Left colon (tissue), 2 donors: ENCODE measurements at regions not wholly inside any gene's neighbourhood (a gene's known extent, or its start where the extent isn't known, plus 50 kb on each side); places are given as distances from the start of the nearest gene placed in this dataset.
"Not testable (repeated sequence)": the region's sequence is repeated elsewhere in the genome, so short reads cannot be mapped to it uniquely, and the experiment has no call there.

Source experiments
- ATAC-seq: fragments of 200-7000 bp; cut with Tn5 transposase; one replicate; pipeline ENCODE4 v1.9.1; 2020; ENCODE audit warnings: mild to moderate bottlenecking, moderate library complexity
- DNase-seq, 2 donors: peaks; one replicate each; pipeline ENCODE4 v3.0.0-alpha.2; 2020
- intact Hi-C, 2 donors: fragments of 100-400 bp; cut with DNase I in 1 of 2; cut with micrococcal nuclease in 1 of 2; formaldehyde crosslinking; loops; one replicate each; pipeline versions ENCODE4 v1.11.2 to v1.14.0; 2022; cut with DNase I, micrococcal nuclease
- donor health status: DM: no; HTN: no; CAD: no.
- donor health status: DM: yes; HTN: yes; CAD: no.

- intact Hi-C loops, result no loop called here
- ATAC-seq (no peak), DNase-seq (no peak)
These were observed 60.2 kb upstream of the LRRC4C start for GRCh38 chr11:41519696-41520095.

- intact Hi-C loops, result no loop called here
- DNase-seq, result no peak
These were observed 62.9 kb upstream of the LRRC4C start for GRCh38 chr11:41522391-41522790.

GRCh38 chr11:41522899-41523672 is 63.6 kb upstream of the LRRC4C start:
- DNase-seq (no peak), ATAC-seq (no peak)
- intact Hi-C loops, result no loop called here

More at GRCh38 chr11:41522391-41522790, 62.9 kb upstream of the LRRC4C start:
- ATAC-seq, result no peak

- DNase-seq (no peak), ATAC-seq (no peak)
- intact Hi-C loops, result no loop called here
These were observed 68.1 kb upstream of the LRRC4C start for GRCh38 chr11:41527530-41527929.

GRCh38 chr11:41532413-41532812 is 73.0 kb upstream of the LRRC4C start:
- DNase-seq, result no peak
- intact Hi-C loops, result no loop called here
- ATAC-seq, result no peak

GRCh38 chr11:41533761-41534160 is 74.3 kb upstream of the LRRC4C start:
- DNase-seq (no peak), ATAC-seq (no peak)
- intact Hi-C loops, result no loop called here

GRCh38 chr11:41534391-41534790 is 74.9 kb upstream of the LRRC4C start:
- ATAC-seq (no peak), DNase-seq (no peak)
- intact Hi-C loops, result no loop called here

GRCh38 chr11:41534861-41535260 is 75.4 kb upstream of the LRRC4C start:
- ATAC-seq (no peak), DNase-seq (no peak)

GRCh38 chr11:41536021-41536568 is 76.6 kb upstream of the LRRC4C start:
- ATAC-seq, result no peak
- intact Hi-C loops, result no loop called here

More at GRCh38 chr11:41534861-41535260, 75.4 kb upstream of the LRRC4C start:
- intact Hi-C loops, result no loop called here

GRCh38 chr11:41544902-41545301 is 85.5 kb upstream of the LRRC4C start:
- DNase-seq, ATAC-seq, intact Hi-C loops: not testable (repeated sequence)

More at GRCh38 chr11:41536021-41536568, 76.6 kb upstream of the LRRC4C start:
- DNase-seq, result no peak

GRCh38 chr11:41578421-41579051 is 119.1 kb upstream of the LRRC4C start:
- ATAC-seq (no peak), DNase-seq (no peak)
- intact Hi-C loops, result no loop called here

GRCh38 chr11:41579546-41579945 is 120.1 kb upstream of the LRRC4C start:
- no peak for DNase-seq
- intact Hi-C loops, result no loop called here
- ATAC-seq, result no peak

- DNase-seq (no peak), ATAC-seq (no peak)
- intact Hi-C loops, result no loop called here
These were observed 150.1 kb upstream of the LRRC4C start for GRCh38 chr11:41609511-41609910.

- ATAC-seq (no peak), DNase-seq (no peak)
These were observed 153.0 kb upstream of the LRRC4C start for GRCh38 chr11:41612415-41612814.

GRCh38 chr11:41613326-41613725 is 153.9 kb upstream of the LRRC4C start:
- DNase-seq (no peak), ATAC-seq (no peak)
- intact Hi-C loops, result no loop called here

More at GRCh38 chr11:41612415-41612814, 153.0 kb upstream of the LRRC4C start:
- intact Hi-C loops, result no loop called here

- DNase-seq, result no peak
- ATAC-seq, result no peak
- intact Hi-C loops, result no loop called here
These were observed 163.4 kb upstream of the LRRC4C start for GRCh38 chr11:41622707-41623359.

GRCh38 chr11:41659985-41660384 is 200.5 kb upstream of the LRRC4C start:
- ATAC-seq (no peak), DNase-seq (no peak)
- intact Hi-C loops, result no loop called here

- intact Hi-C loops, result no loop called here
- ATAC-seq (no peak), DNase-seq (no peak)
These were observed 201.1 kb upstream of the LRRC4C start for GRCh38 chr11:41660585-41660984.

- ATAC-seq (no peak), DNase-seq (no peak)
- intact Hi-C loops, result no loop called here
These were observed 206.2 kb upstream of the LRRC4C start for GRCh38 chr11:41665441-41666360.
